ENCODE measurements at regions not wholly inside any gene's neighbourhood (a gene's known extent, or its start where the extent isn't known, plus 50 kb on each side); places are given as distances from the start of the nearest gene placed in this dataset.

- TF ChIP-seq CTCF (IDR thresholded peaks at IDR 0.05) = no peak
- no peak for TF ChIP-seq POLR2A (IDR thresholded peaks at IDR 0.05)
Observed at GRCh38 chr13:55992145-55992544, 1148.6 kb upstream of the PRR20A start.
